GM12891 (cell line): ENCODE measurements at regions not wholly inside any gene's neighbourhood (a gene's known extent, or its start where the extent isn't known, plus 50 kb on each side); places are given as distances from the start of the nearest gene placed in this dataset.

Source experiments
- POLR2A ChIP-seq: IDR thresholded peaks from 2 replicates; pipeline ENCODE4 v1.6.1; 2011; ENCODE audit warnings: low read depth, low read length, control low read depth
- POLR2AphosphoS5 ChIP-seq: IDR thresholded peaks from 2 replicates; pipeline ENCODE4 v1.6.1; 2011; ENCODE audit warnings: low read depth, low read length, control low read depth
- POU2F2 ChIP-seq: IDR thresholded peaks from 2 replicates; pipeline ENCODE4 v1.6.1; 2011; ENCODE audit warnings: low read depth, mild to moderate bottlenecking, control low read depth, low read length, moderate library complexity
- SPI1 ChIP-seq: IDR thresholded peaks from 2 replicates; pipeline ENCODE4 v1.6.1; 2011; ENCODE audit warnings: low read depth, low read length, control low read depth
- TAF1 ChIP-seq: IDR thresholded peaks from 2 replicates; pipeline ENCODE4 v1.6.1; 2011; ENCODE audit warnings: low read depth, low read length, control low read depth

DNA sequence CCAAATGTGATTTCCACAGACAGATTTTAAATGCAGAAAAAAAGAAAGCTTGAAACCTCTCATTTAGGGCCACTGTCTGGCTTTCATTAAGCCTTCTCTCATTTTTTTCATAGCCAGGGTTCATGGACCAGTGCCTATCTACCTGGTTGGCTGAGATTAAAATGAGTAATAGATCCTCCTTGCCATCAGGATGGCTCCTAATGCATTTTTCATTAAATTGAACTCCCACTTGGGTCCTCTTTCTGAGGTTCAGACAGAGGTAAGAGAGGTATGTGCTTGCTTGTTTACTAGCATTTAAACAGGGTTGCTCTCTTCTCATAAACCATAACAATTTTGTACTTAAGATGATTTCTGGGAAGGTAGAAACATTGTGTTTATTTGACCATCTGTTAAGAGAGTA lies 473.0 kb downstream of the TBC1D4 start:
- TF ChIP-seq POLR2AphosphoS5 = no peak
- TF ChIP-seq POLR2A = no peak
- TF ChIP-seq POU2F2 = no peak
- no peak for TF ChIP-seq TAF1
- TF ChIP-seq SPI1 = no peak
